GM23338 (cell line): ENCODE measurements at regions not wholly inside any gene's neighbourhood (a gene's known extent, or its start where the extent isn't known, plus 50 kb on each side); places are given as distances from the start of the nearest gene placed in this dataset.

Experiments used
- CREB1 ChIP-seq: fragments of 250-450 bp; sonication (Bioruptor Pico); IDR thresholded peaks from 2 replicates; pipeline ENCODE4 v1.5.0; 2020; ENCODE audit warnings: low read depth, mild to moderate bottlenecking, moderate library complexity
- EZH2 ChIP-seq: fragments of 200-600 bp; sonication (generic); IDR thresholded peaks from one replicate; pipeline ENCODE4 v1.8.0; 2017; ENCODE audit warnings: antibody characterized with exemption, mild to moderate bottlenecking, low read depth; ENCODE audit not compliant: unreplicated experiment
- EZH2phosphoT487 ChIP-seq: fragments of 200-600 bp; sonication (generic); IDR thresholded peaks from one replicate; pipeline ENCODE4 v1.8.1; 2018; ENCODE audit warnings: antibody characterized with exemption; ENCODE audit not compliant: unreplicated experiment
- JUNB ChIP-seq: IDR thresholded peaks from one replicate; pipeline ENCODE4 v1.6.1; 2016; ENCODE audit warnings: antibody characterized with exemption; ENCODE audit not compliant: unreplicated experiment
- NANOG ChIP-seq: IDR thresholded peaks from 2 replicates; pipeline ENCODE4 v1.6.1; 2016; ENCODE audit warnings: antibody characterized with exemption, borderline replicate concordance
- POLR2AphosphoS5 ChIP-seq: IDR thresholded peaks from 2 replicates; pipeline ENCODE4 v1.6.1; 2016; ENCODE audit warnings: antibody characterized with exemption, low read depth
- STAT1 ChIP-seq: IDR thresholded peaks from one replicate; pipeline ENCODE4 v1.6.1; 2016; ENCODE audit warnings: antibody characterized with exemption; ENCODE audit not compliant: unreplicated experiment
- ZNF114 ChIP-seq: fragments of 250-450 bp; sonication (Bioruptor Pico); IDR thresholded peaks from 2 replicates; pipeline ENCODE4 v1.5.0; 2020; ENCODE audit warnings: mild to moderate bottlenecking, moderate library complexity
- TF ChIP-seq, protein P1 (sequence below), 2 experiments: fragments of 200-600 bp in 1 of 2; sonication (generic) in 1 of 2; conservative IDR thresholded peaks; 2 replicates each; pipeline versions ENCODE4 v1.5.1 to v1.6.1; 2016 to 2017; ENCODE audit warnings: antibody characterized with exemption in 2 of 2, low read depth in 2 of 2, mild to moderate bottlenecking in 2 of 2, moderate library complexity in 1 of 2
- TF ChIP-seq, protein P2 (sequence below): IDR thresholded peaks from one replicate; pipeline ENCODE4 v1.6.1; 2018; ENCODE audit warnings: antibody characterized with exemption; ENCODE audit not compliant: unreplicated experiment
- TF ChIP-seq, protein P3 (sequence below): IDR thresholded peaks from 2 replicates; pipeline ENCODE4 v1.6.1; 2016; ENCODE audit warnings: antibody characterized with exemption

DNA sequence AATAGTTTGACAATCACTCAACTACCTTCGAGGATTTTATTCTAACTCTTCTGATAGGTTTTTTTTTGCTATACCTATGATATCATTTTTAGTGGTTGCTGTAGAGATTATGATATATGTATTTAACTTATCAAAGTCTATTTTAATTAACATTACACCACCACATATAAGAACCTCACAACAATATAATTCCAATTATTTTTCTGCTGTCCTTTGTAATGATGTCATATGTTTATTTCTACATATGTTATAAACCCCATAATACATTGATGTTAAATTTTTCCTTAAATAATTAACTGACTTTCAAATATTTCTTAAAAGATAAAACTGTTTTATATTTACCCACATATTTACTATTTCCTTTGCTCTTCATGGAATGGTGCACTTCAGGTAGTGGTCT, 103.4 kb upstream of the KITLG start:
- TF ChIP-seq POLR2AphosphoS5 (no peak), EZH2phosphoT487 (no peak), EZH2 (no peak), STAT1 (no peak), JUNB (no peak), CREB1 (CRISPR knock-in tag) (no peak), NANOG (no peak), ZNF114 (no peak)
- TF ChIP-seq, protein P1, sequence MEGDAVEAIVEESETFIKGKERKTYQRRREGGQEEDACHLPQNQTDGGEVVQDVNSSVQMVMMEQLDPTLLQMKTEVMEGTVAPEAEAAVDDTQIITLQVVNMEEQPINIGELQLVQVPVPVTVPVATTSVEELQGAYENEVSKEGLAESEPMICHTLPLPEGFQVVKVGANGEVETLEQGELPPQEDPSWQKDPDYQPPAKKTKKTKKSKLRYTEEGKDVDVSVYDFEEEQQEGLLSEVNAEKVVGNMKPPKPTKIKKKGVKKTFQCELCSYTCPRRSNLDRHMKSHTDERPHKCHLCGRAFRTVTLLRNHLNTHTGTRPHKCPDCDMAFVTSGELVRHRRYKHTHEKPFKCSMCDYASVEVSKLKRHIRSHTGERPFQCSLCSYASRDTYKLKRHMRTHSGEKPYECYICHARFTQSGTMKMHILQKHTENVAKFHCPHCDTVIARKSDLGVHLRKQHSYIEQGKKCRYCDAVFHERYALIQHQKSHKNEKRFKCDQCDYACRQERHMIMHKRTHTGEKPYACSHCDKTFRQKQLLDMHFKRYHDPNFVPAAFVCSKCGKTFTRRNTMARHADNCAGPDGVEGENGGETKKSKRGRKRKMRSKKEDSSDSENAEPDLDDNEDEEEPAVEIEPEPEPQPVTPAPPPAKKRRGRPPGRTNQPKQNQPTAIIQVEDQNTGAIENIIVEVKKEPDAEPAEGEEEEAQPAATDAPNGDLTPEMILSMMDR (conservative IDR thresholded peaks at IDR 0.05; ENCODE audit: low read depth in 2 of 2) = no peak
- TF ChIP-seq, protein P2, sequence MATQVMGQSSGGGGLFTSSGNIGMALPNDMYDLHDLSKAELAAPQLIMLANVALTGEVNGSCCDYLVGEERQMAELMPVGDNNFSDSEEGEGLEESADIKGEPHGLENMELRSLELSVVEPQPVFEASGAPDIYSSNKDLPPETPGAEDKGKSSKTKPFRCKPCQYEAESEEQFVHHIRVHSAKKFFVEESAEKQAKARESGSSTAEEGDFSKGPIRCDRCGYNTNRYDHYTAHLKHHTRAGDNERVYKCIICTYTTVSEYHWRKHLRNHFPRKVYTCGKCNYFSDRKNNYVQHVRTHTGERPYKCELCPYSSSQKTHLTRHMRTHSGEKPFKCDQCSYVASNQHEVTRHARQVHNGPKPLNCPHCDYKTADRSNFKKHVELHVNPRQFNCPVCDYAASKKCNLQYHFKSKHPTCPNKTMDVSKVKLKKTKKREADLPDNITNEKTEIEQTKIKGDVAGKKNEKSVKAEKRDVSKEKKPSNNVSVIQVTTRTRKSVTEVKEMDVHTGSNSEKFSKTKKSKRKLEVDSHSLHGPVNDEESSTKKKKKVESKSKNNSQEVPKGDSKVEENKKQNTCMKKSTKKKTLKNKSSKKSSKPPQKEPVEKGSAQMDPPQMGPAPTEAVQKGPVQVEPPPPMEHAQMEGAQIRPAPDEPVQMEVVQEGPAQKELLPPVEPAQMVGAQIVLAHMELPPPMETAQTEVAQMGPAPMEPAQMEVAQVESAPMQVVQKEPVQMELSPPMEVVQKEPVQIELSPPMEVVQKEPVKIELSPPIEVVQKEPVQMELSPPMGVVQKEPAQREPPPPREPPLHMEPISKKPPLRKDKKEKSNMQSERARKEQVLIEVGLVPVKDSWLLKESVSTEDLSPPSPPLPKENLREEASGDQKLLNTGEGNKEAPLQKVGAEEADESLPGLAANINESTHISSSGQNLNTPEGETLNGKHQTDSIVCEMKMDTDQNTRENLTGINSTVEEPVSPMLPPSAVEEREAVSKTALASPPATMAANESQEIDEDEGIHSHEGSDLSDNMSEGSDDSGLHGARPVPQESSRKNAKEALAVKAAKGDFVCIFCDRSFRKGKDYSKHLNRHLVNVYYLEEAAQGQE = no peak
- TF ChIP-seq, protein P3, sequence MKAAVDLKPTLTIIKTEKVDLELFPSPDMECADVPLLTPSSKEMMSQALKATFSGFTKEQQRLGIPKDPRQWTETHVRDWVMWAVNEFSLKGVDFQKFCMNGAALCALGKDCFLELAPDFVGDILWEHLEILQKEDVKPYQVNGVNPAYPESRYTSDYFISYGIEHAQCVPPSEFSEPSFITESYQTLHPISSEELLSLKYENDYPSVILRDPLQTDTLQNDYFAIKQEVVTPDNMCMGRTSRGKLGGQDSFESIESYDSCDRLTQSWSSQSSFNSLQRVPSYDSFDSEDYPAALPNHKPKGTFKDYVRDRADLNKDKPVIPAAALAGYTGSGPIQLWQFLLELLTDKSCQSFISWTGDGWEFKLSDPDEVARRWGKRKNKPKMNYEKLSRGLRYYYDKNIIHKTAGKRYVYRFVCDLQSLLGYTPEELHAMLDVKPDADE = no peak
